H1 (cell line): ENCODE measurements at regions not wholly inside any gene's neighbourhood (a gene's known extent, or its start where the extent isn't known, plus 50 kb on each side); places are given as distances from the start of the nearest gene placed in this dataset.

ENCODE experiments used
- HDAC2 ChIP-seq, 2 experiments: fragments of 300-600 bp in 1 of 2; sonication (generic) in 1 of 2; IDR thresholded peaks; 2 replicates each; pipeline ENCODE4 v1.6.1; 2011 to 2012; ENCODE audit warnings: low read depth in 2 of 2, low read length in 2 of 2, mild to moderate bottlenecking in 2 of 2, moderate library complexity in 2 of 2, borderline replicate concordance in 1 of 2, inconsistent platforms in 1 of 2
- KDM4A ChIP-seq: IDR thresholded peaks from one replicate; pipeline ENCODE4 v1.7.1; 2012; ENCODE audit warnings: low read depth, mild to moderate bottlenecking, moderate library complexity, low read length, inconsistent platforms; ENCODE audit not compliant: severe bottlenecking
- TBP ChIP-seq: IDR thresholded peaks from 2 replicates; pipeline ENCODE4 v1.6.1; 2011; ENCODE audit warnings: low read depth, low read length, improper control_type of control experiment

- TF ChIP-seq TBP (no peak), KDM4A (no peak), HDAC2 (IDR thresholded peaks at IDR 0.05; ENCODE audit: borderline replicate concordance in 1 of 2, low read depth in 2 of 2, low read length in 2 of 2) (no peak)
Measured at GRCh38 chr1:119294199-119294598, 74.4 kb upstream of the HAO2 start (continued).
